GM19468 (cell line): ENCODE measurements at regions not wholly inside any gene's neighbourhood (a gene's known extent, or its start where the extent isn't known, plus 50 kb on each side); places are given as distances from the start of the nearest gene placed in this dataset.

Experiments
- ATAC-seq: cut with Tn5 transposase; IDR thresholded peaks from one replicate; pipeline ENCODE4 v1.9.1; 2021; ENCODE audit warnings: mild to moderate bottlenecking, moderate library complexity, moderate number of reproducible peaks; ENCODE audit not compliant: unreplicated experiment; ENCODE audit errors: extremely low read depth

DNA sequence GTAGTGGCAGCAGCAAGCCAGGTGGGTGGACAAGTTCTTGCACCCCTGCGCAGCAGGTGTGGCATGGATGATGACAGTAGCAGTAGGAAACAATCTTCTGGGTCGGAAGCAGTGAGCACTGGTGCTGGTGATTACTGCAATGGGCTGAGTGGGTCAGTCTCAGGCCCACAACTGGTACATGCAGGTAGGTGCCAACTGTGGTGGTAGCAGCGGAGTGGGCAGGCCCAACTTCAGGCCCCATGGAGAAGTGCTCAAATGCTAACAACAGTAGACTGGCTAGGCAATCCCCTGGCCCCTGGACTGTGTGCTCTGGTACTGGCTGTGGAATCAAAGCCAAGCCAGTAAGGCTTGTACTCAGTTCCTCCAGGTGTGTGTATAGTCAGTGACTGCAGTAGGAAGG lies 413.7 kb downstream of the PDGFC start:
- ATAC-seq: no peak

DNA sequence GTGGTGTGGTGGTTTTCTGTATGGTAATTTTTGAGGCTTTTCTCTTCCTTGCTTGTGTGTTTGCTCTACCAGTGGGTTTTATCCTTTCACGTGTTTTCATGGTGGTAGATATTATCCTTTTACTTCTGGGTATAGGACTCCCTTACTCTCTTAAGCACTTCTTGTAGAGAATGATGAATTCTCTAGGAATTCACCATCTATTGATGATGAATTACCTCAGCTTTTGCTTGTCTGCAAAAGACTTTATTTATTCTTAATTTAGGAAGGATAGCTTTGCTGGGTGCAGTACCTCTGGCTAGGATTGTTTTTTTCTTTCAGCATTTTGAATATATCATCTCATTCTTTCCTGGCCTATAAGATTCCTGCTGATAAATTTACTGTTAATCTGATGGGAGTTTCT lies 415.3 kb downstream of the PDGFC start:
- no peak for ATAC-seq

DNA sequence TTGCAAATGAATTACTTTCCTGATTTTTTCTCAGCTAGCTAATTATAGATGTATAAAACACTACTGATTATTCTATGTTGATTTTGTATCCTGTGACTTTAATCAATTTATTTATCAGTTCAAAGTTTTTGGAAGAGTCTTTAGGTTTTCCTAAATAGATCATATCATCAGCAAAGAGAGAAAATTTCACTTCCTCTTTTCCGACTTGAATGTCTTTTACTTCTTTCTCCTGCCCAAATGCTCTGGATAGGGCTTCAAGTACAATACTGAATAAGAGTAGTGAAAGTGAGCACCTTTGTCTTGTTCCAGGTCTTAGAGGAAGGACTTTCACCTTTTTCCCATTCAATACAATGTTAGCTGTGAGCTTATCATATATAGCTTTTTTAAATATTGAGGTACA lies 417.9 kb downstream of the PDGFC start:
- no peak for ATAC-seq

DNA sequence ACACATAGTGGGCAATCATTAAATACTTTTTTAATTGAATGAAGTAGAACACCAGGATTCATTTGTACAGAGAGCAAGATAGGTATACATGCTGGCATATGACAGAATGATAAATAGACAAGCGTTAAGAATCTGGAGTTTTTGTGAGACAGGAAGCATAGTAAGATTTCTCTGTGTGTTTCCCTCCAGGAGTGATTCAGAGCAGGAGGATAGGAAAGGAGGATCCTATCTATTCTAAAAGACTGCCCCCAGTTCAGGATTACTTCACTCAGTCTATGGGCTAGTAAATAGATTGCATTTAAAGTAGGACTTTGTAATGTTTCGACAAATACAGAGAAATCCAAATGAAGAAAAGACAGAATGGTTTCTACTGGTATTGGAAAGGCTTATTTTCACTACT lies 423.7 kb downstream of the PDGFC start:
- no peak for ATAC-seq

DNA sequence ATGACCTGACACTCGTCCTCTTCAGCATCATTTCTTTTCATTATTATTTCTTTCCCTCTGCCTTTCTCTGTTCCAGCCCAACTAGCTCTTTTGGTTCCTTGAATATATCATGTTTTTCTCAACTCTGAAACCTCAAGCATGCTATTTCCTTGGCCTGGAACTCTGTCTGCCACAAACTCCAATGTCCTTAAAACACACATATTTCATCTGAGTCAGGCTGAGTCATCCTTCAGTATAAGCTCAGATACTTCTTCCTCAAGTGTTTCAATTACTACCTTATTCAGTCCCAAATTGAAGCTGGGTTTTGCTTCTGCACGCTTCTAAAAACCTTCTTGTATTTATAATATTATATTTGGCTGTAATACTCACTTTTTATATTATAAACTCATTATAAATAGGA lies 424.2 kb downstream of the PDGFC start:
- no peak for ATAC-seq

DNA sequence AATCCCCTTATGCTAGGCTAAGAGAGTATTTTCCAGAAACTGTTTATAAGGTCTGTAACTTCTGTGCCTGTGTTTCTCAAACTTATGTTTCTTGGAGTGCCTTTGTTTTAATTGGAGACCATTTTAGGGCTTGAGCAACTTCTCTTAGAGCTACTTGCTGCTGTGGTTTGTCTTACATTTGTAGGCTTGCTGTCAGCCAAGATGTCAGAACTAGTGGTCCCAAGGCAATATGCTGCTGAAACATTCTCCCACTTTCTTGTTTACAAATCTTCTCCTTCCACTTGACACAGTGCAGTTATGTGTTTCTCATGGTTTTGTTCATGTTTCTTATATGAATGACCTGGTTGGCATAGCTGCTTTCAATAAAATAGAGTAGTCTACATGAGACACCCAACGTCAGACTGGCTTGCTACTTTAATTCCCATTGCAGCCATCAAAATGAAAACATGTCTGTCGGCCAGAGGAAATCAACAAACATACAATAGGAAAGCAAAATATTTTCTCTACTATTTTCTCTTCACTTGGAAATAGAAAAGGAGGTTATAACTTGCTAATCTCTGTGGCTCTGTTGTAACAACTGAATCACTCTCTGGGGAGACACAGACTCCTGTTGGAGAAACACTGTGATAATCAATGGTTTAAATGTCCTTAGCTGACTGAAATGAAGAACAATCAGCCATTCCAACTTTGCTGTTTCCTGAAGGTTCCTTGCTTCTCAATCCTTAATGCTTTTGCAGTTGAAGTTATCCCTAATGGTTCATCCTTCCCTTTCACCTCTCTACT lies 426.4 kb downstream of the PDGFC start:
- ATAC-seq: no peak

DNA sequence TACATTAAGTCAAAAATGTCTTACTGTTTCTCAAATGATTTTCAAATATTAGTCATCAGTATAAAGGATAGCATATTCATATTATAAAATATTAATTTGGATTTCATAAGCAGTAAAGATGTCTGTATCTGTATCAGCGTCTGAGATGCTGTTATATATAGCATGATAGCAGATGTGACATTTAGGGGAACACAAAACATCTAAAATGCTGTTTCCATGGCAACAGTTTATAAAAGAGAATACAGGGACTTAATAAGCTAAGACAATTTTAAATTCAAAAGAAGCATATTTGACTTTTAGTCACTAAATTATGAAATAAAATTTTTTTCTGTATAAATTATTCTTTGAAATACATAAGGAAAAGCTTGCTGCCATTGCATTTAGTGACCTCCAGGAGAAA lies 432.2 kb downstream of the PDGFC start:
- no peak for ATAC-seq

DNA sequence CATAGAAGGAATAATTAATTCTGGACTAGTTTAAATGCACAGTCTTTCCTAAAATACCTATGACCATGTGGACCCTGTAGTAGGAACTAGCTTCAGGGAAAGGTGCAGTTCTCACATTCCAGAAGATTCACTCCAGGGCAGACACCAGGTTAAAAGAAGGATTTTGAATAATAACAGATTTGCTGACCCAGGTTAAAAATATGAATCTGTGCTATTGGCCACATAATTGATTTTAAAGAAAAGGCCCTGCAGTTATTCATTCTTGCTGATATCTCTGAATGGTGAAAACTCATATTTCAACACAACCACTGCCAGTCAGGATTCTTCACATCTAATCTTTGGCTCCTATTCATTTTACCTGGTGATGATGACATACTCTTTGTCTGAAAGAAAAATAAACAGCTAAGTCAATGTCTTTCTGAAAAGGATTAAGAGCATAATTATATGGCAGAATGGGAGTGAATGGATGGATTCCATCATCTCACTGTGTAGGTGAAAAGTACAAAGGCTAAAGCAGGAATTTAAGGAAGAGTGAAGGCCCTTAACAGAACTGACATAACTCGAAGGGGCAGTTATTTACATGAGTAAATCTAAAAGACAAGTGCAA lies 432.8 kb downstream of the PDGFC start:
- ATAC-seq: no peak

DNA sequence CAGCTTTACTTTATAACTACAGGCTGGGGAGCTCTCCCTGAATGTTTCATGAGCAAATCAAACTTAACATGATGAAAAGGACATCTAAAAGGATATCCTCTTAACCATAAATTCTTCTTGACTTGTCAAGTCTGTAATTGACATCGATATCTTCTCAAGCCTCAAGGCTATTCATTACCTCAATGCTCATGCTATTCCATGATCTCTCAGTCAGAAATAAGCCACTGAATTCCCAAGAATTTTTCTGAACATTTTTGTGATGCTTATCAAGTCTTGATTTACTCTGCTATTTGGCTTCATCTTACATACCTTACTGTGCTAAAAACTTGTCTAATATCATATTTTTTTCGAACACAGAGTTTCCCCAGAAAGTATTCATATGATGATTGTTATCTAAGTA lies 433.4 kb downstream of the PDGFC start:
- ATAC-seq: no peak

DNA sequence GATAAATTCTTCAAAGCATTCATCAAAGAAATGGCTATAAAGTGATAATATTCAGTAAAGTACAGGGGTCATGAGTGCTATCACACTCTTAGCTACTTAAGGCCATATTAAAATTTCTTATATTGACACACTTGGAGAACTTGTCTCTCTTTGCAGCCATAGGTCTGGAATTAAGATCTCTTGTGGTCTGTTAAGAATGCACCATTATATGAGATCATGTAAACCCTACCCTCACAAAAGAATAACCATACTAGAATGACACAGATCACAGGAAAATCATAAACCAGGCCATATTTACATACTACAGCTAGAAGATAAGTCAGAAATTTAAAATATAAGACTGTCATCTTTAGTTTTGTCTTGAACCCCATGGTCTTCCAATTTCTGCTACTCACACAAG lies 434.3 kb downstream of the PDGFC start:
- ATAC-seq: no peak

DNA sequence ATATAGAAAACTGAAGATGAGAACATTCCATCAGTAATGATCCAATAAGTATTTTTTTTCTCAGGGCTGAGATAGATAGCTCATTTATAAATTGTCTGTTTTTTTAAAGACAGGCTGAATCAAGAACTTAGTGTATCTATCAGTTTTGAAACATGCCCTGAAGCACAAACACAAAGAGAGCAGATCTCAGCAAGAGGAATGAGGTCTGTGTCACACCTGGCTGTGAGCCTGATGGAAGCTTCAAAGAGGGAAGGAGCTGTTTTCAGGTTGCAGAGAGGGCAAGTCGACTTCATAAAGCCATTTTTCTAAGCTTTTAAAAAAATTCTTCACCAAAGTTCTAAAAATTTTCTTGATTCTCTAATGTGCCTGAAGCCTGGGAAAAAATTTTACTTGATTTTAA lies 434.9 kb downstream of the PDGFC start:
- ATAC-seq: no peak

DNA sequence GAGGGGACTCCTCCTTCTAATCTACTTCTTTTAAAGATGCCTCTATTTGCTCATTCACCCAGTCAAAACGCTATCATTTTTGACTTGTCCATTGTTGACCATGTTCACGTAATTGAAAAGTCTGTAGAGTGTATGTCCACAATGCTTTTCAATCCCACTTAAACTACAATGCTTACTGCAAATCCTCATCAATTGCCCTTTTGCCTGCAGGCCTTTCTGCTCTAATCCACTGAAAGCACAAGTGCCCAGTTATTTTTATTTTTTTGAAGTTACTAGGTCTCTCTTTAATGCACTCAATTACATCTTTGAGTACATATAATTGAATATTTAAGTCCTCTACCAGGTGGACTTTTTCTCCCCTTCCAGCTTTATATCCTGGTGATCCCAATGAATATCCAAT lies 437.4 kb downstream of the PDGFC start:
- ATAC-seq: no peak

DNA sequence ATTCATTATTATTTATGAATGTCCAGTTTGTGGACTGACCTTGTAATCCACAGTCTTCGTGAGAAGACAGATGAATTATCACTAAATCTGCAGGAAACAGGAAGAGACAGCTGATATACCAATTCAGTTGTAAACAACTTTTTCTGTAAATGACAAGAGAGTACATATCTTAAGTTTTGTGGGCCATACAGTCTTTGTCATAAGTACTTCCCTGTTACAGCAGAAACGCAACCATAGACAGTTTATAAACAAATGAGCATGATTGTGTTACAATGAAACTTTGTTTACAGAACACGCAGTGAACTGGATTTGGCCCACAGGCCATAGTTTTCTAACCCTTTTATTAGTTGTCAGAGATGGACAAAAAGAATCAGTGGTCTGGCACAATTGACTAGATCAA lies 443.4 kb downstream of the PDGFC start:
- no peak for ATAC-seq

DNA sequence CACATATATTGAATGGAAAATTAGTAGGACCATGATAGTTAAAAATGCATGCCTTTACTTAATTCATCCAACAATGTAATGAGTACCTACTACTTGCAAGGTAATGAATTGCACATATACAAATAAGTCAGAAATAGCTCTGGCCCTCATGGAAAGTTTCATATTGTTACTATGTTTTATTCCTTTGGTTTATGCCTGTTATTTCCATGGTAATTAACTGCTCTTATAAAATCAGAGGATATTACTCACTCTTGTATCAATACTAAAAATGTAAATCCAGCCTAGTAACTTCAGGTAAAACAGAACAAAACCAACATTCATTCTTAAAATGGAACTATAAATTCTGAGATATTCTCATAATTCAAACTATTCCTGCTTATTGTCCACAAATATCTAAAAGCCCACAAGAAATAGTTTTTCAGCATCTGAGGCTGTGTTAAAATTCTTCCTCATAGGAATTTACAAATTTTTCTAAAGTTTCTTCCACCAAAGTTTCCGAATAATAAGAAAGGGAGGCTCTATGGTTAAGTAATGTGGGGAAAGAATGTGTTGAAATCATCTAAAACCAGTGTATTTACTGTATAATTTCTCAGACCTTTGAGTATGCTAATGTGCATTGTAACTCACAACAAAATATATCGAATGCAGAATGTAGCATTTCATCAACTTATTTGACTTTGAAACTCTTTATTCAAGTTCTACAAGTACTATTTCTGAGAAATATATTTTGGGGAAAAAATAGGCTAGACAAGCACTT lies 444.2 kb downstream of the PDGFC start:
- no peak for ATAC-seq

DNA sequence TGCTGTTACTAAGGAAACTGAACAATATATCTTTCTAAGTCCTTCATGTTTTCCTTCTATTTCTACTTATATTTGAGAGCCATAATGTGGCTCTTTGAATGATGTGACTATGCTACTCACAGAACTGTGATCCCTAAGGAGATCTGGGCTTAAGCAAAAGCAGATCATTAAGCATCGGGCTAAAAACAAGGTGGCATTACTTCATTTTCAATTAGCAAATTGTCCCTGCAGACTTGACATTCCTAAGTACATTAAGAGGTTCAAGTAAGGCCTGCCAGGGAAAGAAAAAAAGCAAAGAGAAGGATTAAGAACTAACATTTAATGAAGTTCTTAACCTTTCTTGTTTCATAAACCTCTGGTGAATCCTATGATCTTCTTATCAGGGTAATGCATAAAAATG lies 447.6 kb downstream of the PDGFC start:
- no peak for ATAC-seq

DNA sequence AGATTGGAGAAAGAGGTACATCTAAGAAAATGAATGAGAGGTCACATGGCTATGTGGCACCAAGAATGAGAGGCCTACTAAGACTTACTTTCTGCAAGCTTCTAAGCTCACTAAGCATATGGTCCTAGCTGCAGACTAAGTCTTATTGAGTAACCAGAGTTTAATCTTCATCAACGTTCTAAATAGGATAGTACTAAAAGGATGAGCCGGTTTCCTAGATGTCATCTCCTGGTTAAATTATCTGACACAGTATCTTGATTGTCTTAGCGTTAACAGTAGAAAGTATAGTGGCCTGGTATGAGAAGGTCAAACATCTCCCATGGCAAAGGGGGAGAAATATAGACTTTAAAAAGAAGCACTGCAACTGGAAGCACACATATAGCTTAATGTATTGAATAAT lies 448.1 kb downstream of the PDGFC start:
- no peak for ATAC-seq

DNA sequence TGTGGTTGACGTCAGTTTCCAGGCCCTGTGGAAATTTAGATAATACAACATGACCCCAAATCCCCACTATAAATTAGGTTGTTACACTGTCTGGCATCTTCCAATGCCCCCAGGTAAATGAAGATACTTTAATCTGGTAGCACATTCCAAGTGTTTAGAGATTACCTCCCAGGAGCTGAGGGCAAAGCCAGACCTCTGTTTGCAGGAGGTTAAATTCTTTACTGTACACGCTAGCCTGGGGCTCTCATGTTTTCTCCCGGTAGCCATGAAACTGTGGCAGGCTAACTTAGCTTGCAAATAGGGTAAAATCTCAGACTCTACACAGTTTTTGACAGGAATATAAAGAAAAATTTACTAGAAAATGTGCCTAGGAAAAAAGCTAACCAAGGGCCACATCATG lies 450.0 kb downstream of the PDGFC start:
- ATAC-seq: no peak

DNA sequence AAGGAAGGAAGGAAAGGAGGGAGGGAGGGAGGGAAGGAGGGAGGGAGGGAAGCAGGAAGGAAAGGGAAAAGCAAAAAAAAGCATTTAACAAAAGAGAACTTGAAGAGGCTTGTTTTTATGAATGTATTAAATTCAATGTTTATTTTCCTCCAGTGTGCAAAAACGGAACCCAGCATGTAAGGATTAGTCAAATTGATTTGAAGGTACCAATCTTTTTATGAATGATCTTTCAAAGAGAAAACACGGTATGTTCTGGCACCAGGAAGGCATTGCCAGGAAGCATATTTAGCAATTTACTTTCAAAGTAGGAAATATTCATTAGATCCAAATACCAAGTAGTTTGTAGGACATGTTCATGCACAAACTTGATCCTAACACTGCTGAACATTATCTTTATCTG lies 453.6 kb downstream of the PDGFC start:
- ATAC-seq: no peak

DNA sequence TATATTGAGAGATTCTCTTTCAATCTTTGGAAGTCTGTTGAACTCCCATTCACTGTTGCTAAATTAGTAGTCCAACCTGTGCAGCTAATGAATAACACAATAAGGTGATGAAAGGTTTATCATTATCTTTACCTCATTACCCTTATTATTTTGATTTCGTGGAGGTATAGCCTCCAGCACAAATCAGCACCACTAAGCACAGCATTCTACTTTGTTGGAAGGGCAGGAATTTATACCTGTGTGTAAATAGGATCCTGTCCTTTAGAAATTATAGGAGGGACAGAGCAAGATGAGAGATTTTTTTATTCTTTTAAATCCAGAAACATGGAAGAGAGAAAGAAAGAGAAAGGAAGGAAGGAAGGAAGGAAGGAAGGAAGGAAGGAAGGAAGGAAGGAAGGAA lies 454.1 kb downstream of the PDGFC start:
- ATAC-seq: no peak

DNA sequence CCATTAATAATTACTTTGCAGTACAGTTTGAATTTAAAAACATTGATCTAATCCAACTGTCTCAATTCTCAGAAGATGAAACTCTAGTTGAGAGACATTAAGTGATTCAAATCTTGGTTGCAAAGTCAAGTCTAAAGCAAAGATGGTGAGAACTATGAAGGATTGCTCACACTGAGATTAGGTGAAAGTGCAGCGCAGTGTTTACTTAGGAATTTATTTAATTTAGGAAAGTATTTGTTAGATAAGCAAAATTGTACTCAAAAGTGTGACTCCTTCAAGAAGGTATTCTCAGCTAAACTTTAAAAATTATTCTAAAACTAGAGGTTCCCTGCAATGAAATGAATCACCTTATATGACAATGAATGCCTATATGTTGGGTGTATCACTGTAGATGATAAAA lies 454.9 kb downstream of the PDGFC start:
- no peak for ATAC-seq

DNA sequence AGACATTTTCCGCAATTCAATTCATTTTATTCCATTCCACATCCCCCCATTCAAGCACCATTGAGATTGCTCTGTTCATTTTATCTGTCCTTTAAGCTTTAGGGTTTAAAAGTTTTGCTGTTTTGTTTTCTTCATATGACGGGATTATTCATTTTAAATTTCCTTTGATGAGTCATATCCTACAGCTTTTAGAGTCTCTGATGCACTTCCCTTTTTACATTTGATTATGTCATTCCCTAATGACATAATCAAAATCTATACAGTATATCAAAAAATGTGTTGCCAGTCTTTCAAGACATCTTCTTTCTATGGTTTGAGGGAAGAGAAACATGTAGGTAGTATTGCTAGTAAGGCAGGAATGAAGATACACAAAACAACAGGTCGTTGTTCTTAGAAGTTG lies 456.3 kb downstream of the PDGFC start:
- ATAC-seq: no peak

DNA sequence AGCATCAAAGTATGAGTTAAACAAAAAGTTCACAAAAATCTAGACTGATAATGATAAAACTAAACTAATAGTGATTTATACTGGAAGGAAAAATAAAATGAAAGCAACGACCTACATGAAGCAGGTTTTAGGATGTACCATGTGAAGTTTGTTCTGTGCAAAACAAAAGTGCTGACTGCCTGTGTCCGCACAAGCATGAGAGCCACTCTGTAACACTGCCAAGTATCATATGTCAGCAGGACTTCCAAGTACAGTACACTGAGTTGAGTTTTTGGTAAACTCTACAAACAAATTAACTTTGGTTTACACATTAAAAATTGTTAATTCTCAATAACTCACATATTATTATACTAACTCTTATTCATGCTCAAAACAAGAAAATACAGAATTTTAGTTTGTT lies 459.0 kb downstream of the PDGFC start:
- ATAC-seq: no peak
